K562 (cell line): ENCODE measurements at regions not wholly inside any gene's neighbourhood (a gene's known extent, or its start where the extent isn't known, plus 50 kb on each side); places are given as distances from the start of the nearest gene placed in this dataset.

ENCODE experiments used
- ATAC-seq: fragments of 200-7000 bp; cut with Tn5 transposase; 3 replicates; pipeline ENCODE4 v1.9.1; 2020; ENCODE audit warnings: moderate library complexity
- BruUV-seq: library from RNA; stranded (reverse); fragments of 400-500 nt; replicated peaks from 2 replicates; lab custom pipeline; 2021; lab: Mats Ljungman, UMichigan
- CTCF ChIA-PET: fragments of 300-600 bp; formaldehyde crosslinking; extraction: SDS; loops from one replicate; lab custom pipeline; 2021; ENCODE audit warnings: low intra/inter-chr PET ratio; lab: Yijun Ruan, JAX
- POLR2A ChIA-PET: fragments of 300-600, 350-650 bp; sonication (Branson Sonifier 250); formaldehyde crosslinking; extraction: SDS; loops from one replicate; lab custom pipeline; 2021; ENCODE audit warnings: antibody characterized with exemption, inconsistent platforms; lab: Yijun Ruan, JAX
- DNase-seq, 4 experiments: peaks; one replicate each; pipeline versions ENCODE4 v3.0.0 to v3.0.0-alpha.2; 2011 to 2018; ENCODE audit warnings: low spot score in 3 of 4, mixed read lengths in 3 of 4; ENCODE audit errors: extremely low read depth in 1 of 4
- FAIRE-seq: peaks from 2 replicates; lab custom pipeline; 2011; peaks lifted over from hg19 to GRCh38; lab: Jason Lieb, UNC
- H2AFZ ChIP-seq: 2 replicates; pipeline ENCODE4 v1.6.0; 2011; ENCODE audit warnings: low read depth, low read length, control low read depth, inconsistent platforms
- H3K27ac ChIP-seq: fragments of 200-600 bp; 3 replicates; pipeline ENCODE4 v1.8.0; 2011; ENCODE audit warnings: low read depth, mild to moderate bottlenecking, control low read depth, inconsistent platforms, low read length, moderate library complexity, mixed read lengths; ENCODE audit errors: extremely low read depth
- H3K27me3 ChIP-seq, 2 experiments: fragments of 300-600 bp in 1 of 2; 2 replicates in 1 of 2; 3 replicates in 1 of 2; pipeline versions ENCODE4 v1.6.0 to v1.8.0; 2011; ENCODE audit warnings: inconsistent platforms in 2 of 2, low read length in 2 of 2, mild to moderate bottlenecking in 1 of 2, mixed read lengths in 1 of 2, moderate library complexity in 1 of 2; ENCODE audit not compliant: control insufficient read depth in 2 of 2, insufficient read depth in 2 of 2
- H3K36me3 ChIP-seq: fragments of 300-600 bp; 3 replicates; pipeline ENCODE4 v1.8.0; 2011; ENCODE audit warnings: mild to moderate bottlenecking, low read length, inconsistent platforms; ENCODE audit not compliant: control insufficient read depth, insufficient read depth
- H3K4me1 ChIP-seq, 2 experiments: fragments of 200-600 bp in 1 of 2; replicated peaks in 1 of 2; 2 replicates in 1 of 2; 3 replicates in 1 of 2; pipeline versions ENCODE4 v1.5.1 to v1.8.0; 2011; ENCODE audit warnings: inconsistent platforms in 2 of 2, low read length in 2 of 2, mild to moderate bottlenecking in 1 of 2, mixed read lengths in 1 of 2, moderate library complexity in 1 of 2; ENCODE audit not compliant: control insufficient read depth in 2 of 2, insufficient read depth in 2 of 2
- H3K4me2 ChIP-seq: 2 replicates; pipeline ENCODE4 v1.6.1; 2011; ENCODE audit warnings: low read length, control low read depth, inconsistent platforms, mixed read lengths; ENCODE audit not compliant: insufficient read depth
- H3K4me3 ChIP-seq: fragments of 200-600 bp; sonication (generic), shearing (Covaris generic); 2 replicates; pipeline ENCODE4 v1.5.1; 2016; ENCODE audit warnings: control low read depth, inconsistent platforms
- H3K79me2 ChIP-seq: fragments of 200-600 bp; 3 replicates; pipeline ENCODE4 v1.8.0; 2011; ENCODE audit warnings: low read length, inconsistent platforms; ENCODE audit not compliant: control insufficient read depth, insufficient read depth
- H3K9ac ChIP-seq, 2 experiments: 2 replicates each; pipeline versions ENCODE4 v1.6.0 to v1.6.1; 2011; ENCODE audit warnings: low read depth in 2 of 2, low read length in 2 of 2, control low read depth in 1 of 2, inconsistent platforms in 1 of 2, mild to moderate bottlenecking in 1 of 2, mixed read lengths in 1 of 2; ENCODE audit not compliant: insufficient read depth in 1 of 2
- H3K9me1 ChIP-seq: one replicate; pipeline ENCODE4 v1.6.0; 2011; ENCODE audit warnings: inconsistent platforms, mild to moderate bottlenecking, low read length, moderate library complexity; ENCODE audit not compliant: control insufficient read depth, insufficient read depth
- H3K9me3 ChIP-seq: replicated peaks from 2 replicates; pipeline ENCODE4 v1.5.1; 2011; ENCODE audit warnings: low read depth, low read length, inconsistent platforms; ENCODE audit not compliant: control insufficient read depth, insufficient read depth
- H4K20me1 ChIP-seq: replicated peaks from 2 replicates; pipeline ENCODE4 v1.6.1; 2011; ENCODE audit warnings: low read length, inconsistent platforms, mixed read lengths; ENCODE audit not compliant: control insufficient read depth, insufficient read depth
- CLOCK ChIP-seq: fragments of 250-450 bp; sonication (Bioruptor Pico); IDR thresholded peaks from 2 replicates; pipeline ENCODE4 v1.4.0; 2020; ENCODE audit warnings: mild to moderate bottlenecking, moderate library complexity, borderline replicate concordance
- HEY1 ChIP-seq: fragments of 250-450 bp; sonication (Bioruptor Pico); IDR thresholded peaks from 2 replicates; pipeline ENCODE4 v1.5.0; 2020; ENCODE audit warnings: mild to moderate bottlenecking, moderate library complexity, borderline replicate concordance
- MEIS2 ChIP-seq: fragments of 450-650 bp; IDR thresholded peaks from 2 replicates; pipeline ENCODE4 v1.6.1; 2014; ENCODE audit warnings: mild to moderate bottlenecking; ENCODE audit not compliant: partially characterized antibody
- PHB ChIP-seq: fragments of 250-450 bp; sonication (Bioruptor Pico); IDR thresholded peaks from 2 replicates; pipeline ENCODE4 v1.5.0; 2021
- RERE ChIP-seq: sonication (generic); formaldehyde crosslinking; IDR thresholded peaks from 2 replicates; pipeline ENCODE4 v1.8.0; 2023; ENCODE audit warnings: missing genetic modification reagents, mild to moderate bottlenecking, borderline replicate concordance
- SMARCA5 ChIP-seq: fragments of 450-650 bp; IDR thresholded peaks from 2 replicates; pipeline ENCODE4 v1.6.1; 2016
- SRSF9 ChIP-seq: fragments of 200-400 bp; formaldehyde crosslinking; IDR thresholded peaks from 2 replicates; pipeline ENCODE4 v1.6.1; 2017; ENCODE audit warnings: low read depth, low read length, borderline replicate concordance
- ZBTB1 ChIP-seq: sonication (generic); formaldehyde crosslinking; IDR thresholded peaks from 2 replicates; pipeline ENCODE4 v1.8.1; 2023; ENCODE audit warnings: missing genetic modification reagents, low read depth, mild to moderate bottlenecking, borderline replicate concordance
- ZEB2 ChIP-seq: fragments of 450-650 bp; IDR thresholded peaks from 2 replicates; pipeline ENCODE4 v1.6.1; 2016
- ZNF740 ChIP-seq, 3 experiments: fragments of 200-800 bp in 1 of 3; sonication (Bioruptor generic) in 1 of 3; sonication (generic) in 1 of 3; formaldehyde crosslinking in 1 of 3; IDR thresholded peaks; 2 replicates each; pipeline versions ENCODE4 v1.6.1 to v1.8.0; 2016 to 2022; ENCODE audit warnings: mild to moderate bottlenecking in 2 of 3, missing compliant biosample characterization in 2 of 3, missing genetic modification characterization in 2 of 3, missing genetic modification reagents in 1 of 3
- WGBS: fragments of 100-300 bp; shearing (Covaris generic); methylation state at CpG from one replicate; pipeline ENCODE4 v1.1.6; 2016; ENCODE audit warnings: low coverage, mixed read lengths; ENCODE audit not compliant: insufficient coverage; ENCODE audit errors: missing lambda C conversion rate; 5-methylcytosine and 5-hydroxymethylcytosine counted together
- in situ Hi-C: fragments of 300-500 bp; cut with MboI; formaldehyde crosslinking; loops from 4 replicates; pipeline ENCODE4 v1.15.0; 2018; ENCODE audit warnings: inconsistent platforms, mixed read lengths
- intact Hi-C: fragments of 100-400 bp; cut with micrococcal nuclease; formaldehyde crosslinking; loops from 2 replicates; pipeline ENCODE4 v1.14.2; 2022
- TF ChIP-seq, protein P1 (sequence below): sonication (generic); formaldehyde crosslinking; IDR thresholded peaks from 2 replicates; pipeline ENCODE4 v1.8.0; 2022; ENCODE audit warnings: mild to moderate bottlenecking, missing genetic modification reagents

GRCh38 chr6:23890543-23891227 is 235.3 kb upstream of the NRSN1 start:
- WGBS: 0% methylated on average over 3 of the region's 3 CpGs
- no peak for FAIRE-seq
- no peak for TF ChIP-seq CLOCK (CRISPR knock-in tag)
- no peak for TF ChIP-seq SRSF9
- no peak for TF ChIP-seq ZNF740 (CRISPR knock-in tag; IDR thresholded peaks at IDR 0.05)
- TF ChIP-seq ZNF740 (tag; IDR thresholded peaks at IDR 0.05): no peak
- TF ChIP-seq ZBTB1: no peak
- TF ChIP-seq MEIS2: no peak
- no peak for TF ChIP-seq RERE
- no peak for TF ChIP-seq SMARCA5
- no peak for TF ChIP-seq HEY1 (CRISPR knock-in tag)
- TF ChIP-seq ZEB2: no peak
- TF ChIP-seq, protein P1, sequence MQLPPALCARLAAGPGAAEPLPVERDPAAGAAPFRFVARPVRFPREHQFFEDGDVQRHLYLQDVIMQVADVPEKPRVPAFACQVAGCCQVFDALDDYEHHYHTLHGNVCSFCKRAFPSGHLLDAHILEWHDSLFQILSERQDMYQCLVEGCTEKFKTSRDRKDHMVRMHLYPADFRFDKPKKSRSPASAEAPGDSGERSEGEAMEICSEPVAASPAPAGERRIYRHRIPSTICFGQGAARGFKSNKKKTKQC: no peak
- no peak for TF ChIP-seq PHB (CRISPR knock-in tag)

More at GRCh38 chr6:23890543-23891227, 235.3 kb upstream of the NRSN1 start:
- ChIA-PET POLR2A (no interaction called here), CTCF (no interaction called here)
- Histone ChIP-seq H4K20me1 (no peaks in the 10 kb centered on the region), H3K4me3 (no peak overlapping the region), H3K36me3 (no peaks in the 10 kb centered on the region), H2AFZ (no peak overlapping the region), H3K27ac (no peak overlapping the region), H3K27me3 (no peaks in the 10 kb centered on the region), H3K4me1 (no peaks in the 10 kb centered on the region), H3K79me2 (no peaks in the 10 kb centered on the region), H3K9ac (no peak overlapping the region), H3K9me3 (peaks cover 2% of the 10 kb centered on the region; the same call in 1 of the 2 replicates), H3K4me2 (no peak overlapping the region), H3K9me1 (no peaks in the 10 kb centered on the region)
- no TSS peak for BruUV-seq
- DNase-seq (no peak), ATAC-seq (no peak)
- intact Hi-C loops (no loop called here), in situ Hi-C loops (no loop called here)
